GM12865 (cell line): ENCODE measurements at regions not wholly inside any gene's neighbourhood (a gene's known extent, or its start where the extent isn't known, plus 50 kb on each side); places are given as distances from the start of the nearest gene placed in this dataset.

ENCODE experiments used
- DNase-seq: peaks from one replicate; pipeline ENCODE4 v3.0.0; 2010; ENCODE audit warnings: low read depth
- H3K4me3 ChIP-seq: 2 replicates; pipeline ENCODE4 v1.5.1; 2011; ENCODE audit warnings: mild to moderate bottlenecking, low read depth, low read length, control low read depth
- TF ChIP-seq, protein P1 (sequence below): IDR thresholded peaks from 2 replicates; pipeline ENCODE4 v1.5.1; 2011; ENCODE audit warnings: low read length, control low read depth, low read depth, inconsistent platforms; ENCODE audit not compliant: insufficient read depth; ENCODE audit errors: missing control alignments

DNA sequence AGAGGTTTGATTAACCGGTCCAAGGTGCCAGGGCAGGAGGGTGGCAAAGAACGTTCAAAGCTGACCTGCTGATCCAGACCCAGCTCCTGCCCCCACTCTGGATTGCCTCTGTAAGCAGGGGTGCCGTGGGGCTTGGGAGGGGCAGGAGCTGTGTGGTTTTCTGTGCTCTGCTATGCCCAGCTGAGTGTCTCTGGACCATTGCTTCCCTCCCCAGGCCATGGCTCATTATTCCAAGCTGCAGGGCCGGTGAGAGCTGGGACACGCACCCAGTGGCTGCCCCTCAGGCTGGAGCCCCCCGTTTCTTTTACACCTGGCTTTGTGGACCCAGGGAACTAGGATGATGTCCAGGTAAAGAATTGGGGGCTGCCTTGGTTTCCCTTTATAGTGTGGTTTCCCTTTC, 238.4 kb upstream of the HS6ST1 start:
- DNase-seq, result no peak
- TF ChIP-seq, protein P1, sequence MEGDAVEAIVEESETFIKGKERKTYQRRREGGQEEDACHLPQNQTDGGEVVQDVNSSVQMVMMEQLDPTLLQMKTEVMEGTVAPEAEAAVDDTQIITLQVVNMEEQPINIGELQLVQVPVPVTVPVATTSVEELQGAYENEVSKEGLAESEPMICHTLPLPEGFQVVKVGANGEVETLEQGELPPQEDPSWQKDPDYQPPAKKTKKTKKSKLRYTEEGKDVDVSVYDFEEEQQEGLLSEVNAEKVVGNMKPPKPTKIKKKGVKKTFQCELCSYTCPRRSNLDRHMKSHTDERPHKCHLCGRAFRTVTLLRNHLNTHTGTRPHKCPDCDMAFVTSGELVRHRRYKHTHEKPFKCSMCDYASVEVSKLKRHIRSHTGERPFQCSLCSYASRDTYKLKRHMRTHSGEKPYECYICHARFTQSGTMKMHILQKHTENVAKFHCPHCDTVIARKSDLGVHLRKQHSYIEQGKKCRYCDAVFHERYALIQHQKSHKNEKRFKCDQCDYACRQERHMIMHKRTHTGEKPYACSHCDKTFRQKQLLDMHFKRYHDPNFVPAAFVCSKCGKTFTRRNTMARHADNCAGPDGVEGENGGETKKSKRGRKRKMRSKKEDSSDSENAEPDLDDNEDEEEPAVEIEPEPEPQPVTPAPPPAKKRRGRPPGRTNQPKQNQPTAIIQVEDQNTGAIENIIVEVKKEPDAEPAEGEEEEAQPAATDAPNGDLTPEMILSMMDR, result no peak
- no peak overlapping the region for H3K4me3 ChIP-seq

DNA sequence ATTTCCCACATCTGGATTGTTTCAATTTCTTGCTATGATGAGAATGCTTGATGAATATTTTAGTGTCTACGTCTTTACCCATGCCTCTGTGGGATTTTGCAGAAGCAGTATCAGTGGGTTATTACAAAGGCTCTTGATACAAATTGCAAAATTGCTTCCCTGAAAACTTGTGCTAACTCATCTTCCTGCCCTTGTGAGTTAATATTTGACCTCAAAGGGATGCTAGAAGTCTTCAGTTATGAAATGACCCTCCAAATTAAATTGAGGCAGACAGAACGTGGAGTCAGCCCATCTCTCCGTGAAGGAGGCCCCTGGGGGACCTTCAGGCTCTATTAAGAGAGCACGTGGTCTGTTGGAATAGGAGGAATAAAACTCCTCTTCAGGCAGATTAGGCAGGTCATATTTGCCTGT, 239.2 kb upstream of the HS6ST1 start:
- TF ChIP-seq, protein P1, result no peak
- no peak overlapping the region for H3K4me3 ChIP-seq
- DNase-seq, result no peak

DNA sequence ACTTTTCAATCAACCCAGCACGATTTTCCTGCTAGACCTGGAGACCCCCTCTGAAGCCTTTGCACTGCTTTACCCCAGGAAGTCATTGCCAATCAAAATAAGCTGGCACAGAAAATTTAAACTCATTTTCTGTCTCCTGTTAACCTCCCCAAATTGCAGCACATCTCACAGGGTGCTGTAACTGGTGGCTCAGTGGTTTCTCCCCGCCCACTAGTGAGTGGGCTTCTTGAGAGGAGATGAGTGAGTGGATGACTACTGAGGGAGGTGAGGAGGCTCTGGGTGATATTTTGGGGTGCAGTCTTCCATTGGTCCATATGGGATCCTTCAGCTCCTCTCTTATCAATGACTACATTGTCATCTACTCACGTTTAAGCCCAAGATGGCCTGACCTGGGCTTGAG, 239.8 kb upstream of the HS6ST1 start:
- TF ChIP-seq, protein P1, result no peak
- H3K4me3 ChIP-seq, result no peak overlapping the region
- no peak for DNase-seq

DNA sequence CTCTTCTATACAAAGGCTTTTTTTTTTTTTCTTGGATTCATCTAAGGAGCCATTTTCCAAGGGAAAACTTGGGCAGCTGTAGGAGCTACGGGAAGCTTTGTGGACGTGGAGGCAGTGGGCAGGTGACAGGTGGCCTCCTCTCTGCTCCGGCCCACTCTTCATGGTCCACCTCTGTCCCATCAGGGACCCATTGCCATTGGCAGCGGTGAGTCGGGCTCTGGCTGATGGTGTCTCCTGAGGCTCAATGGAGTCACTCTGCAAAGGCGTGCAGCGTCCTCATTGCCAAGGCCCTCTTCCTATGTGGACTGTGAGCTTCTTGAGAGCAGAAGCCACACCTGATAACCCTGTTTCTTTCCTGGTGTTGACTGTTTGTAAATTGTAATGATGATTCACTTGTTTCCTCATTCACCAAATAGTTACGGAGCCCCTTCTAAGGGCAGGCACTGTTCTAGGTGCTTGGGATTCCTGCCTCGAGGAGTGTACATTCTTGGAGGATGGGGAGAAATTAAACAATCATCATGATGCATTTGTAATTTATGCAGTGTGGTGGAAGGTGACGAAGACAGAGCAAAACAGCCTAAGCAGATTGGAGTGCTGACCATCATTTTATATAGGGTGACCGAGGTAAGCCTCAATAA, 240.3 kb upstream of the HS6ST1 start:
- no peak overlapping the region for H3K4me3 ChIP-seq
- DNase-seq, result no peak
- TF ChIP-seq, protein P1, result no peak

DNA sequence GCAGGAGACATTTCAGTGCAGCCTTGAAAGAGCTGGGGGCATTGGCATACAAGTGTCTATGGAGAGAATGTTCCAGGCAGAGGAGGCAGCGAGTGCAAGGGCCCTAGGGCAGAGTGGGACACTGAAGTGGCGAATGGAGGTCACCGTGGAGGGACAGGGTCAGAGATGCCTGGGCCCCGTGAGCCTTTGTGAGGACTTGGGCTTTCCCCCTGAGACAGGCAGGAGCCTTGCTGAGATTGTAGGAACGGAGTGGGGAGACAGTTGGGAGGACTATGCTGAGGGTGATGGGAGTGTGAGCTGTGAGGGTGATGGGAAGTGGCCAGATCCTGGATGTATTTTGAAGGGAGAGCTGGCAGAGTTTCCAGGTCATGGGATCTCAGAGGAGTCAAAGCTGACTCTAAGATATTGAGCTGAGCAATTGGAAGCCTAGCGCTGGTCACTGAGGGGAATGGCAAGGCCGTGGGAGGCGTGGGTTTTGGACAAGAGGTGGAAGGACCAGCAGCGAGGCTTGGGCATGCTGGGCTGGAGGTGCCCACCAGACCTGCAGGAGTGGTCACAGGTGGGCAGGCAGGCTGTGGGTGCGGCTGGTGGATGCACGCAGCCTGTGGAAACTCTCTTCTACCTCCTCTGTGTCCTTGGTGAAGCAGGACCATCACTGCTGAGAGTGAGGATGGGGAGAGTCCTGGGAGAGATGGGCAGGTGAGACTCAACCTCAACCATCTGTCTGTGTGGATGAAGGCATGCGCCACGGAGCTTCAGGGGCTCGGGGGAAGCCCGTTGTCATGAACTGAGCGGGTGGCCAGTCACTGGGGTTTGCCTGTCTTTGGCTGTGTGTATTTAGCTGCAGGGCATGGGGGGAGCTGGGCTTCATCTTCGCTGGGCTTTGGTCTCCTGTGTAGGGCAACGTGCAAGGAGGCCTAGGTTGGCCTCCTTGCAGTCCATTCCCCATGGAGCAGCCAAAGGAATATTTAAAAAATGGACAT, 241.2 kb upstream of the HS6ST1 start:
- TF ChIP-seq, protein P1, result no peak
- no peak for DNase-seq
- no peak overlapping the region for H3K4me3 ChIP-seq

DNA sequence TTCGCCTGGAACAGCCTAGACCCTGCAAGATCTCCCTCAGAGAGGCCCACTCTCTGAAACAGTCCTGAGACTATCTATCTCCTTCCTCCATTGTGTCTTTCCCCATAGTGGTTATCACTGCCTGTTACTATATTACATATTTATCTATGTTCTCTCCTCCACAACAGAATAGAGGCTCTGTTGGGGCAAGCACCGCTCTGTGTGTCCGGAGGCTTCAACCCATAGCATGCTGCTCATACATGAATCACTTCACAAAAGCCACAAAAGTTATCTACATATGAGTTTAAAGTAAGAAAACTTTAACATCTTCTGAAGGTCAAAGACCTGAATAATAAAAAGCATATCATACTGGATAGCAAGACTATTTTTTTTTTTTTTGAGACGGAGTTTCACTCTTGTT, 242.1 kb upstream of the HS6ST1 start:
- no peak for DNase-seq
- H3K4me3 ChIP-seq, result no peak overlapping the region
- TF ChIP-seq, protein P1, result no peak
